ENCODE measurements at regions not wholly inside any gene's neighbourhood (a gene's known extent, or its start where the extent isn't known, plus 50 kb on each side); places are given as distances from the start of the nearest gene placed in this dataset.

DNA sequence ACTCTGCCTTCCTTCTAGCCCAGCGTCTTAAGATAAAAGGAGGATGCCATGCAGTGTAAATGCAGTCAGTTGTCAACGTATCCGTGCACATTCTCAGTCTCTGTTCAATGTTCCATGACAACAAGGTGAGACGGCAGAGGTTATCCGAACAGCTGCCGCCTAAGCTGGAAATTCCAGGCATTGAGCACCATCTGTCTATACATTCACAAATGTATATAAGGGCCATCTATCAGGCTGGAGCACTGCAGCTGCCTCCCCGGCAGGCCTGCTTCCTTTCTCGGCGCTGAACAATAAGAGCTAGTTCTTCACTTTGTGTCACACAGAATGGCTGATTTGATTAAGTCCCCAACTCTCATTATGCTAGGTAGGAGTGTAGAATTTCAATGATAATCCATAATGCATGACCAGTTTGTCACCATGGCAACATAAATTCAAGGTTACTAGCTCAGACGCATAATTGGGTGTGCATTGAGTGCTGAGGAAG, 282.2 kb upstream of the SOX11 start:
- WGBS, 2 experiments, result 23 to 28% methylated on average over 10 of the region's 10 CpGs

DNA sequence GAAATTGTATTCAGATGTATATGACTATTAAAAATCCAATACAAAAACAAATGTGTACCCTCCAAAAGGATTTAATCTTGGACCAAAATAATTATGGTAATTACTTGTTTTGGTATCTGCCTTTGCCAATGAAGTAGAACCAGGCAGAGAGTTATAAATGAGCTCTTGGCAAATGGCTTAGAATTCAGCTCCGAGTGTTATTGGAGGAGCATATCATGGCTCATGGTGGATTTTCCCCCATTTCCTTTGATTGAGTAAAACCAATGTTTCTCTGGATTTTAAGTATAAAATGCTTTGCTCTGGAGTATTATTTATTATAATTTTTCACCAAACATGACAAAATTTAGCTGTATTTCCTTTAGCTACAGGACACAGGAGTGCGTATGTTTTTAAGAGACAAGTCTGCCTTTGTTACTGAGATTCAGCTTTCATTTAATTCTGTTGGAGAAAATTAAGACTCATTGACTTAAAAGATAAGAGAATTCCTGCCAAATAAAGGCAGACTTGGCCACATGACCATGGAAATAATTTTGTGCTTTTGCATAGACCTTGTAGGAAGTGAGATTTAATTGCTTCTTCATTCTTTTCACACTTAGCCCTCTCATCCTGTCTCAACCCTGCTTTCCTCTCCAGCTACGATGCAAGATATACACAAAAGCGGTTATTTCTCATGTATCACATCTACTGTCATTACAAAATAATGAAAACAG, 281.0 kb upstream of the SOX11 start:
- Histone ChIP-seq H3K9me3 (ENCODE audit: control insufficient read depth, low read length) (no peaks in the 10 kb centered on the region), H3K36me3 (ENCODE audit: control insufficient read depth, insufficient read depth, low read length) (no peaks in the 10 kb centered on the region), H3K27me3 (ENCODE audit: control insufficient read depth, insufficient read depth, low read length, poor library complexity, severe bottlenecking) (no peaks in the 10 kb centered on the region), H3K4me3 (ENCODE audit: insufficient read depth, low read depth, low read length) (no peak overlapping the region), H3K27ac (ENCODE audit: insufficient read depth, low read depth, low read length, poor library complexity, severe bottlenecking) (peak overlapping the region; percentile 22), H3K4me1 (ENCODE audit: control insufficient read depth, insufficient read depth, low read length) (peaks cover 27% of the 10 kb centered on the region)
- 86 to 88% methylated on average over 2 to 4 of the region's 4 CpGs for WGBS, 2 experiments

More for the DNA sequence above, 282.2 kb upstream of the SOX11 start:
- Histone ChIP-seq H3K36me3 (ENCODE audit: control insufficient read depth, insufficient read depth, low read length) (no peaks in the 10 kb centered on the region), H3K4me3 (ENCODE audit: insufficient read depth, low read depth, low read length) (no peak overlapping the region), H3K4me1 (ENCODE audit: control insufficient read depth, insufficient read depth, low read length) (peaks cover 27% of the 10 kb centered on the region), H3K27me3 (ENCODE audit: control insufficient read depth, insufficient read depth, low read length, poor library complexity, severe bottlenecking) (no peaks in the 10 kb centered on the region), H3K27ac (ENCODE audit: insufficient read depth, low read depth, low read length, poor library complexity, severe bottlenecking) (peak overlapping the region; percentile 88), H3K9me3 (ENCODE audit: control insufficient read depth, low read length) (no peaks in the 10 kb centered on the region)

DNA sequence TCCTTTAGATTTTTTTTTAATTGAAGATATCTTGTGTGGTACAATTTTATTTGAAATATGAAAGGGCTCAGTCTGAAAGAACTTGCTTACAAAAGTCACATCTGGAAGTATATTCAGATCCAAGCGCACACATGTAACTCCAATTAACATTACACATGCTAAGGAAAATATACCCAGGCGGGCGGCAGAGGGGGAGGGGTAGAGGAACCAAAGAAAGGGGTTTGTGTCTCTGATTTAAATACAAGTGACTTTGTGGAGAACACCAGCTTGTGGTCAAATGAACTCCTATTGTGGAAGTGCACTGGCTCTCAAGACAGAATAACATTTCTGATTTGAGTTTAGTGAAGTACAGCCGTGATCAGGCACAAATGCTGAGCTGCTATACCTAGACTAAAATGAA, 280.2 kb upstream of the SOX11 start:
- H3K4me1 ChIP-seq (ENCODE audit: control insufficient read depth, insufficient read depth, low read length), result peaks cover 27% of the 10 kb centered on the region
- no peaks in the 10 kb centered on the region for H3K27me3 ChIP-seq (ENCODE audit: control insufficient read depth, insufficient read depth, low read length, poor library complexity, severe bottlenecking)
- no peak overlapping the region for H3K4me3 ChIP-seq (ENCODE audit: insufficient read depth, low read depth, low read length)
- H3K27ac ChIP-seq (ENCODE audit: insufficient read depth, low read depth, low read length, poor library complexity, severe bottlenecking), result no peak overlapping the region
- no peaks in the 10 kb centered on the region for H3K36me3 ChIP-seq (ENCODE audit: control insufficient read depth, insufficient read depth, low read length)
- no peaks in the 10 kb centered on the region for H3K9me3 ChIP-seq (ENCODE audit: control insufficient read depth, low read length)
- 67 to 70% methylated on average over 3 to 4 of the region's 4 CpGs for WGBS, 2 experiments

DNA sequence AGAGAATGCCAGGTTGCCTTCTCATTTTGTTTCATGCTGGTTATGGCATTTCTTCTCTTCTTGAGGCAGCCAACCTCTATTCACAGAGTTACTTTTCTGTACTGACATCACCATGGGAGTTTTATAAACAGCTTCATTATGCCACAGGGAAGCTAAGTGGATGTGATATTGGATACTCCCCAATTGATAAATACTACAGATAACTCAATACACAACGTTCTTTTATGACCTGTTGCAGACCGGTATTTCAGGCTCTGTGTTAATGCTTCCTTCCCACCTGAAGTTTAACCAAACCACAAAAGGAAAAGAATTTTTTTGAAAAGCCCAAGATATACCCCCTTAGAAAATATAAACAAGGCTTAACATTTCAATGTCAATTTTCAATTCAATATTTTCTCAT, 258.3 kb upstream of the SOX11 start:
- no peaks in the 10 kb centered on the region for H3K4me1 ChIP-seq (ENCODE audit: control insufficient read depth, insufficient read depth, low read length)
- H3K27ac ChIP-seq (ENCODE audit: insufficient read depth, low read depth, low read length, poor library complexity, severe bottlenecking), result no peak overlapping the region
- no peaks in the 10 kb centered on the region for H3K27me3 ChIP-seq (ENCODE audit: control insufficient read depth, insufficient read depth, low read length, poor library complexity, severe bottlenecking)
- H3K4me3 ChIP-seq (ENCODE audit: insufficient read depth, low read depth, low read length), result no peak overlapping the region
- H3K36me3 ChIP-seq (ENCODE audit: control insufficient read depth, insufficient read depth, low read length), result no peaks in the 10 kb centered on the region
- WGBS, 2 experiments, result 89 to 94% methylated on average over 2 of the region's 2 CpGs
- H3K9me3 ChIP-seq (ENCODE audit: control insufficient read depth, low read length), result no peaks in the 10 kb centered on the region

DNA sequence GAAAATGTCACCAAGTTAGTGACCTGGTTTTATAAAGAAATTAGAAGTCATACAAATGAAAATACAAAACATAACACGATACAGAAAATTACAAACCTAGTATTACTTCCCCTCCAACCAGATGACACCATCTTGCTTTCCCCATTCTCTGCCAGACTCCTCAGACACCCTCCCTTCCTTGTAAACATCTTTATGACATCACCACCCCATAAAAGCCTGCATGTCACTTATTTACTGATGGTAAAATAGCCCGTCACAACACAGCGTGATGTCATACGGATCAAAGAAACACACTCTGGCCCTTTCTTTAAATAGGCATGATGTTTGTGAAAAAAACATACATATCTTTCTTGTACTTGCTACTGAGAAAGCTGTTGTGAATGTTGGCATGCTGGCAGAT, 254.8 kb upstream of the SOX11 start:
- 92 to 99% methylated on average over 4 of the region's 4 CpGs for WGBS, 2 experiments
- no peaks in the 10 kb centered on the region for H3K4me1 ChIP-seq (ENCODE audit: control insufficient read depth, insufficient read depth, low read length)
- H3K4me3 ChIP-seq (ENCODE audit: insufficient read depth, low read depth, low read length), result no peak overlapping the region
- no peaks in the 10 kb centered on the region for H3K9me3 ChIP-seq (ENCODE audit: control insufficient read depth, low read length)
- no peaks in the 10 kb centered on the region for H3K27me3 ChIP-seq (ENCODE audit: control insufficient read depth, insufficient read depth, low read length, poor library complexity, severe bottlenecking)
- no peak overlapping the region for H3K27ac ChIP-seq (ENCODE audit: insufficient read depth, low read depth, low read length, poor library complexity, severe bottlenecking)
- H3K36me3 ChIP-seq (ENCODE audit: control insufficient read depth, insufficient read depth, low read length), result no peaks in the 10 kb centered on the region

DNA sequence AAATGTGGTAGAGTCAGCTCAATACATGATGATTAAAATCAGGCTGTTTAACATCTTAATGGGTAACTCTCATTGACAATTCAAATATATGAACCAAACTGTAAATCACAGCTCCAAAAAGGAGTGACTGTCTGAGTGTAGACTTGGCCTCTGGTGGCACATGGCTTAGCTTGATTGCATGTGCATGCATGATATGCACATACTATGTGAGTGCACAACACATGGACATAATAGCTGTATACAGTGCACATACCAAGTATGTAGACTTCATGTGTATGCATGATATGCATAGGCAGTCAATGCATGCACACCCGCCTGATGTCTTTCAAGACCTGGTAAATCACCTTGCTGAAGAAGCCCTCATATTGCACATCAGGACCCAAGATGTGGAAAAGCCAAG, 252.0 kb upstream of the SOX11 start:
- H3K27ac ChIP-seq (ENCODE audit: insufficient read depth, low read depth, low read length, poor library complexity, severe bottlenecking), result no peak overlapping the region
- no peaks in the 10 kb centered on the region for H3K36me3 ChIP-seq (ENCODE audit: control insufficient read depth, insufficient read depth, low read length)
- 85 to 90% methylated on average over 1 of the region's 1 CpG for WGBS, 2 experiments
- no peaks in the 10 kb centered on the region for H3K27me3 ChIP-seq (ENCODE audit: control insufficient read depth, insufficient read depth, low read length, poor library complexity, severe bottlenecking)
- no peaks in the 10 kb centered on the region for H3K4me1 ChIP-seq (ENCODE audit: control insufficient read depth, insufficient read depth, low read length)
- no peaks in the 10 kb centered on the region for H3K9me3 ChIP-seq (ENCODE audit: control insufficient read depth, low read length)
- no peak overlapping the region for H3K4me3 ChIP-seq (ENCODE audit: insufficient read depth, low read depth, low read length)

DNA sequence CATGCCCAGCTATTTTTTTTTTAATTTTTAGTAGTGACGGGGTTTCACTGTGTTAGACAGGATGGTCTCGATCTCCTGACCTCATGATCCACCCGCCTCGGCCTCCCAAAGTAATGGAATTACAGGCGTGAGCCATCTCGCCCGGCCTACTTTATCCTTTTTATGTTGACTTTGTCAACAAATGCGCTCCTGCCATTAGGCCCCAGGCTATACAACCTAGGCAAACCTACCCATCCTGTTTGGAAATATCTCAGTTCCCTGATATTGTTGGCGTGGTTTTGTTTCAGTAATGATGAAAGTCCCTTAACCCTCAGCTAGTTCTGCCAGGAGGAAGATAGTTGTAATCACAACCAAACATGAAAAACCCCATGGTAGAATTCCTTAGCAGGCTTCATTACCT, 249.4 kb upstream of the SOX11 start:
- no peaks in the 10 kb centered on the region for H3K4me1 ChIP-seq (ENCODE audit: control insufficient read depth, insufficient read depth, low read length)

DNA sequence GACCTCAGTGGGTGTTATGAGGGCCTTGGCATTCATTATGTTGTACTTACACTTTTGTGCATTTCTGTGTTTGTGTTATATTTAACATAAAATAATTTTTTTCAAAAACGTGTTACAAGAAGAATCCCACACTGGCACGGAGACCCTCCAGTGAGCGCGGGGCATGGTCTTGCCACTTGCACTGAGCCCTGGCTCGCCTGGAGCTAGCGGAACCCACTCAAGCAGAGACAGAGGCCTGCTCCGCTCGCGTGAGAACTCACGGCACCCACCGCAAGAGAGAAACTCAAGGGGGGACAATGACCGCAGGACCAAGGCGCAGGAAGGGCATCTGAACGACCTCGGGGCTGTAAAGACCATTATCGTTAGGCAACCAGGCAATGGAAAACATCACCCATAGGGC, 248.0 kb upstream of the SOX11 start:
- Histone ChIP-seq H3K27ac (ENCODE audit: insufficient read depth, low read depth, low read length, poor library complexity, severe bottlenecking) (no peak overlapping the region), H3K4me3 (ENCODE audit: insufficient read depth, low read depth, low read length) (no peak overlapping the region), H3K4me1 (ENCODE audit: control insufficient read depth, insufficient read depth, low read length) (no peaks in the 10 kb centered on the region), H3K9me3 (ENCODE audit: control insufficient read depth, low read length) (no peaks in the 10 kb centered on the region), H3K36me3 (ENCODE audit: control insufficient read depth, insufficient read depth, low read length) (no peaks in the 10 kb centered on the region), H3K27me3 (ENCODE audit: control insufficient read depth, insufficient read depth, low read length, poor library complexity, severe bottlenecking) (no peaks in the 10 kb centered on the region)
- 94 to 96% methylated on average over 16 of the region's 16 CpGs for WGBS, 2 experiments

More for the DNA sequence above, 249.4 kb upstream of the SOX11 start:
- H3K4me3 ChIP-seq (ENCODE audit: insufficient read depth, low read depth, low read length), result no peak overlapping the region
- H3K27me3 ChIP-seq (ENCODE audit: control insufficient read depth, insufficient read depth, low read length, poor library complexity, severe bottlenecking), result no peaks in the 10 kb centered on the region
- no peaks in the 10 kb centered on the region for H3K9me3 ChIP-seq (ENCODE audit: control insufficient read depth, low read length)
- WGBS, 2 experiments, result 90 to 91% methylated on average over 9 of the region's 9 CpGs
- no peak overlapping the region for H3K27ac ChIP-seq (ENCODE audit: insufficient read depth, low read depth, low read length, poor library complexity, severe bottlenecking)
- H3K36me3 ChIP-seq (ENCODE audit: control insufficient read depth, insufficient read depth, low read length), result no peaks in the 10 kb centered on the region

DNA sequence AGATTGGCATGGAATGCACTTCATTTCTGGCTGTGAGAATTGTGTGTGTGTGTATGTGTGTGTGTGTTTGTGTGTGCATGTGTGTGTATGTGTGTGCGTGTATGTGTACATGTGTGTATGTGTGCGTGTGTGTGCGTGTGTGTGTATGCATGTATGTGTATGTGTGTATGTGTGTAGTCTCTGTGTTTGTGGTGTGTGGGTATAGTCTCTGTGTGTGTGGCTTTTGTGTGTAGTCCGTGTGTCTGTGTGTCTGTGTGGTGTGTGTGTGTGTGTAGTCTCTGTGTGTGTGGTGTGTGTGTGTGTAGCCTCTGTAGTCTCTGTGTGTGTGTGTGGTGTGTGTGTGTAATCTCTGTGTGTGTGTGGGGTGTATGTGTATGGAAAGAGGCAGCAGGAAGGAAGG, 247.3 kb upstream of the SOX11 start:
- no peaks in the 10 kb centered on the region for H3K9me3 ChIP-seq (ENCODE audit: control insufficient read depth, low read length)
- H3K36me3 ChIP-seq (ENCODE audit: control insufficient read depth, insufficient read depth, low read length), result no peaks in the 10 kb centered on the region
- no peaks in the 10 kb centered on the region for H3K27me3 ChIP-seq (ENCODE audit: control insufficient read depth, insufficient read depth, low read length, poor library complexity, severe bottlenecking)
- no peak overlapping the region for H3K27ac ChIP-seq (ENCODE audit: insufficient read depth, low read depth, low read length, poor library complexity, severe bottlenecking)
- 85 to 87% methylated on average over 4 of the region's 4 CpGs for WGBS, 2 experiments
- no peak overlapping the region for H3K4me3 ChIP-seq (ENCODE audit: insufficient read depth, low read depth, low read length)
- no peaks in the 10 kb centered on the region for H3K4me1 ChIP-seq (ENCODE audit: control insufficient read depth, insufficient read depth, low read length)

DNA sequence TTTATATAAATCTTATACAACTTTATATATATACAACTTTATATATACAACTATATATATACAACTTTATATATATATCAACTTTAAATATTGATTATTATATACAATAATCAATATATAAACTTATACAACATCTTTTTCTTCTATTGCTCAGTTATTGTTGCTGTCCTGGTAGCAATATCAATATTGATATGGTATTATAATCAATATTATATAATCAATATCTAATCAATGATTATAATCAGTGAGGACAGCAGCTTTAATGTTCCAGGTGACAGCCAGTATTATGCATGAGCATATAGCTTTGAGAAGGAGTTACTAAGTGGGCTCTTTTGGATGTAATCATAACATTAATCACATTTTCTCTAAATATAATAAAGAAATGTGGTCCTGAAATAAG, 242.3 kb upstream of the SOX11 start:
- H3K27me3 ChIP-seq (ENCODE audit: control insufficient read depth, insufficient read depth, low read length, poor library complexity, severe bottlenecking), result no peaks in the 10 kb centered on the region
- no peak overlapping the region for H3K27ac ChIP-seq (ENCODE audit: insufficient read depth, low read depth, low read length, poor library complexity, severe bottlenecking)
- H3K4me1 ChIP-seq (ENCODE audit: control insufficient read depth, insufficient read depth, low read length), result no peaks in the 10 kb centered on the region
- H3K4me3 ChIP-seq (ENCODE audit: insufficient read depth, low read depth, low read length), result no peak overlapping the region
- no peaks in the 10 kb centered on the region for H3K9me3 ChIP-seq (ENCODE audit: control insufficient read depth, low read length)
- no peaks in the 10 kb centered on the region for H3K36me3 ChIP-seq (ENCODE audit: control insufficient read depth, insufficient read depth, low read length)

Measured in ectodermal cell (in vitro differentiated cells).